PFSK-1 (cell line): ENCODE measurements at regions not wholly inside any gene's neighbourhood (a gene's known extent, or its start where the extent isn't known, plus 50 kb on each side); places are given as distances from the start of the nearest gene placed in this dataset.

Experiments
- FOXP2 ChIP-seq: optimal IDR thresholded peaks from 2 replicates; pipeline ENCODE3; 2011; ENCODE audit warnings: borderline replicate concordance, control low read depth, inconsistent platforms; ENCODE audit not compliant: insufficient read depth; ENCODE audit errors: extremely low read length, extremely low read depth
- POLR2AphosphoS5 ChIP-seq: IDR thresholded peaks from 2 replicates; pipeline ENCODE4 v1.6.1; 2012; ENCODE audit warnings: low read depth, mild to moderate bottlenecking, control low read depth, low read length, moderate library complexity
- REST ChIP-seq, 2 experiments: IDR thresholded peaks; 2 replicates each; pipeline versions ENCODE4 v1.6.1 to v1.8.0; 2011 to 2012; ENCODE audit warnings: low read depth in 2 of 2, low read length in 2 of 2, control low read depth in 1 of 2, inconsistent platforms in 1 of 2, mild to moderate bottlenecking in 1 of 2, moderate library complexity in 1 of 2; ENCODE audit not compliant: insufficient read depth in 1 of 2
- SIN3A ChIP-seq: IDR thresholded peaks from 2 replicates; pipeline ENCODE4 v1.6.1; 2012; ENCODE audit warnings: mild to moderate bottlenecking, low read length, moderate library complexity, borderline replicate concordance; ENCODE audit not compliant: insufficient read depth
- TAF1 ChIP-seq: IDR thresholded peaks from 2 replicates; pipeline ENCODE4 v1.6.1; 2012; ENCODE audit warnings: low read length, control low read depth, borderline replicate concordance; ENCODE audit not compliant: insufficient read depth

- no peak for TF ChIP-seq TAF1
These were observed 172.3 kb downstream of the RWDD3 start for GRCh38 chr1:95406279-95406678.

DNA sequence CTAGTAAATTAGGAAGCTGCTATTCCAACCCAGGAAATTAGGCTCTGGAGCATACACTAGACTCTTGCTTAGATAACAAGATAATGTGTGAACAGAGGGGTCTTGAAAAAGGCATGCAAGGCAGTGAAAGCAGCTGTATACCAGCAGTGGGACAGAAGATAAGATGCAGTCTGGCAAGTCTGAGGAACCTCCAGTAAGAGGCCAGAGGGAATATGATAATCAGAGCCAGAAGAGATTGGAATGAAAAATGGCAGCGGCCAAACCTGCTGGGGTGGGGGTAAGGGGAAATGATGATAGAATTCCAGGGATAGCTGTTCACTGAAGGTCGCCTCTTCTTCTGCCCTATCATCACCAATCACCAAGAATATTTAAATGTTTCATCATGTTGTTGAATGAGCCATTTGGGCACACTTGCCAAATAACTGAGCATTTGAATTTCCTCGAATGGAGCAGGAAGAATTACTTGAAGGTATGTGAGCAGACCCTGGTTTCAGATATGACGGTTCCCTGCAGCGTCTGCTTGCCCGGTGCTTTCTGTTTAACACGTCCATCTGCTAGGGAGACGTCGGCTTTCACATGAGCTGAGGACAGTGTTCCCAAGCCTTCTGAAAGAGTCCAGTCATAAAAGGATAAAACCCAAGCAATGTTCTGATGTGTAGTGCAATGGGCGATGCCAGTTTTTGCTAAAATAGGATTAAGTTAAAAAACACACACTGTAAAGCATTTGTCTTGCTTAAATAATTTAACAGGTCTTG, 173.3 kb downstream of the RWDD3 start:
- TF ChIP-seq POLR2AphosphoS5: no peak
- TF ChIP-seq TAF1: no peak
- no peak for TF ChIP-seq REST (IDR thresholded peaks at IDR 0.05; ENCODE audit: insufficient read depth in 1 of 2, low read depth in 2 of 2, low read length in 2 of 2)
- no peak for TF ChIP-seq SIN3A
- TF ChIP-seq FOXP2: no peak

DNA sequence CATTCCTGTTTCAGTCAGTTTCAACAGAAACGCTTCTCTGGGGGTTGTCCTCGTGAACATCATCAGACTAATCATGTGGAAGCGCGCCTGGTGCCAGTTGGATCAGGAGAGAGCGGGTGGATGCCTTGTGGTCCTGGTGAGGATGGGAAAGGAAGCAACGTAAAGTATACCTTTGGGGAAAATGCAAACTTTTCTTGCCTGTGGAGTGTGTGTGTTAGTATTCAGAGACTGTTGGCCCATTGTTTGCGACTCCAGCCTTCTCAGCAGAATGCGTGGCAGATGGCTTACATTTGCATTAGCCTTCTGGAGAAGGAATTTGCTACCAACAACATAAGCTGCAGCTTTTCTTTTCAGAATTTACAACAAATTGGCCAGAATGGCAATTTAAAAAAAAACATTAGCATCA, 173.9 kb downstream of the RWDD3 start:
- TF ChIP-seq REST (IDR thresholded peaks at IDR 0.05; ENCODE audit: insufficient read depth in 1 of 2, low read depth in 2 of 2, low read length in 2 of 2) (no peak), POLR2AphosphoS5 (no peak), SIN3A (no peak), TAF1 (no peak), FOXP2 (no peak)

GRCh38 chr1:95408507-95409136, 174.6 kb downstream of the RWDD3 start:
- TF ChIP-seq FOXP2 (no peak), SIN3A (no peak), REST (IDR thresholded peaks at IDR 0.05; ENCODE audit: insufficient read depth in 1 of 2, low read depth in 2 of 2, low read length in 2 of 2) (no peak), TAF1 (no peak), POLR2AphosphoS5 (no peak)

DNA sequence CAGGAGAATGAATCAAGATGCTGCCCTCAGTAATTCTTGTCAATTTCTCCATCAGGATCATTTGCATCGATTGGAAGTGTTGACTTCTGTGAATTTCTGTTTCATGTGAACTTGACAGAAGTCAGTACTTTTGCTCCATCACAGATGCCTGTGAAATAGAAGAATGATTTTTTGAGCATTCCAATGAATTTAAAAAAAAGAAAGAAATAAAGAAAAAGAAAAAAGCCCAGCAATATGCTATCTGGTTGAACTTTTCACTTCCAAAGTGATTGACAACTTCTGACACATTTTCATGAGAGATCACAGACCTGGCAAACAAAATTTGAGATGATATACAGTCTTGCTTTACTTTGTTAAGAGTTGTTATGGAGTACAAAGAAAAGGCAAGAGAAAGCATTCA, 175.3 kb downstream of the RWDD3 start:
- TF ChIP-seq TAF1: no peak
- no peak for TF ChIP-seq REST (IDR thresholded peaks at IDR 0.05; ENCODE audit: insufficient read depth in 1 of 2, low read depth in 2 of 2, low read length in 2 of 2)
- no peak for TF ChIP-seq SIN3A
- TF ChIP-seq FOXP2: no peak
- no peak for TF ChIP-seq POLR2AphosphoS5
